HepG2 (cell line): ENCODE measurements at regions not wholly inside any gene's neighbourhood (a gene's known extent, or its start where the extent isn't known, plus 50 kb on each side); places are given as distances from the start of the nearest gene placed in this dataset.

Experiments used
- ATAC-seq: fragments of 200-7000 bp; cut with Tn5 transposase; 3 replicates; pipeline ENCODE4 v1.9.1; 2020; ENCODE audit warnings: mild to moderate bottlenecking, moderate library complexity
- BruUV-seq: library from RNA; stranded (reverse); fragments of 400-500 nt; replicated peaks from 2 replicates; lab custom pipeline; 2021; lab: Mats Ljungman, UMichigan
- CTCF ChIA-PET: fragments of 300-600 bp; formaldehyde crosslinking; extraction: SDS; loops from one replicate; lab custom pipeline; 2021; ENCODE audit warnings: low total read pairs, inconsistent platforms, low intra/inter-chr PET ratio; lab: Yijun Ruan, JAX
- POLR2A ChIA-PET: fragments of 350-600 bp; sonication (Branson Sonifier 250); formaldehyde crosslinking; loops from one replicate; lab custom pipeline; 2020; ENCODE audit warnings: antibody characterized with exemption, inconsistent platforms; lab: Yijun Ruan, JAX
- DNase-seq: peaks from one replicate; pipeline ENCODE4 v3.0.0-alpha.2; 2015; ENCODE audit warnings: low spot score
- FAIRE-seq: peaks from 3 replicates; lab custom pipeline; 2011; peaks lifted over from hg19 to GRCh38; lab: Jason Lieb, UNC
- H2AFZ ChIP-seq: one replicate; pipeline ENCODE4 v1.6.1; 2011; ENCODE audit warnings: low read length, inconsistent platforms
- H3K27ac ChIP-seq: fragments of 300-600 bp; 3 replicates; pipeline ENCODE4 v1.8.0; 2011; ENCODE audit warnings: mixed run types, mild to moderate bottlenecking, mixed read lengths, low read length, inconsistent platforms; ENCODE audit not compliant: insufficient read depth; ENCODE audit errors: extremely low read length
- H3K27me3 ChIP-seq, 2 experiments: fragments of 200-600 bp in 1 of 2; 2 replicates in 1 of 2; 3 replicates in 1 of 2; pipeline versions ENCODE4 v1.6.0 to v1.8.0; 2011; ENCODE audit warnings: low read length in 2 of 2, mild to moderate bottlenecking in 2 of 2, moderate library complexity in 2 of 2, inconsistent platforms in 1 of 2; ENCODE audit not compliant: insufficient read depth in 2 of 2, control insufficient read depth in 1 of 2
- H3K36me3 ChIP-seq, 2 experiments: fragments of 200-600 bp in 1 of 2; replicated peaks in 1 of 2; 2 replicates in 1 of 2; 3 replicates in 1 of 2; pipeline versions ENCODE4 v1.5.1 to v1.8.0; 2011; ENCODE audit warnings: low read length in 2 of 2, inconsistent platforms in 1 of 2; ENCODE audit not compliant: insufficient read depth in 2 of 2, control insufficient read depth in 1 of 2
- H3K4me1 ChIP-seq: 2 replicates; pipeline ENCODE4 v1.5.1; 2012; ENCODE audit warnings: low read length, inconsistent platforms; ENCODE audit not compliant: insufficient read depth
- H3K4me2 ChIP-seq: 2 replicates; pipeline ENCODE4 v1.6.0; 2011; ENCODE audit warnings: low read depth, low read length, inconsistent platforms
- H3K4me3 ChIP-seq, 3 experiments: fragments of 200-600 bp in 1 of 3; sonication (generic), shearing (Covaris generic) in 1 of 3; replicated peaks in 1 of 3; 2 replicates each; pipeline ENCODE4 v1.5.1; 2011 to 2016; ENCODE audit warnings: low read length in 3 of 3, inconsistent platforms in 2 of 3, low read depth in 2 of 3, mild to moderate bottlenecking in 2 of 3, control low read depth in 1 of 3, mixed read lengths in 1 of 3; ENCODE audit not compliant: insufficient read depth in 1 of 3
- H3K79me2 ChIP-seq: one replicate; pipeline ENCODE4 v1.6.1; 2011; ENCODE audit warnings: low read length, inconsistent platforms; ENCODE audit not compliant: insufficient read depth
- H3K9ac ChIP-seq: 2 replicates; pipeline ENCODE4 v1.6.0; 2011; ENCODE audit warnings: mild to moderate bottlenecking, low read depth, low read length, inconsistent platforms; ENCODE audit not compliant: insufficient read depth
- H3K9me3 ChIP-seq: 2 replicates; pipeline ENCODE4 v1.5.1; 2012; ENCODE audit warnings: mild to moderate bottlenecking, low read length
- H4K20me1 ChIP-seq: 2 replicates; pipeline ENCODE4 v1.6.0; 2011; ENCODE audit warnings: inconsistent platforms, mild to moderate bottlenecking, low read length, moderate library complexity; ENCODE audit not compliant: insufficient read depth
- ISL2 ChIP-seq: sonication (generic); formaldehyde crosslinking; IDR thresholded peaks from 2 replicates; pipeline ENCODE4 v1.5.0; 2020; ENCODE audit warnings: missing genetic modification reagents
- NR2F2 ChIP-seq: IDR thresholded peaks from 2 replicates; pipeline ENCODE4 v1.6.1; 2012; ENCODE audit warnings: low read depth, inconsistent platforms, borderline replicate concordance
- SP1 ChIP-seq, 2 experiments: fragments of 450-650 bp in 1 of 2; sonication (generic) in 1 of 2; formaldehyde crosslinking in 1 of 2; IDR thresholded peaks; 2 replicates each; pipeline versions ENCODE4 v1.4.0 to v1.6.1; 2016 to 2020; ENCODE audit warnings: missing genetic modification reagents in 1 of 2
- ZNF260 ChIP-seq: sonication (generic); formaldehyde crosslinking; IDR thresholded peaks from 2 replicates; pipeline ENCODE4 v1.4.0; 2020; ENCODE audit warnings: missing genetic modification reagents, low read depth, mild to moderate bottlenecking, borderline replicate concordance
- ZNF75D ChIP-seq: sonication (generic); formaldehyde crosslinking; IDR thresholded peaks from 2 replicates; pipeline ENCODE4 v1.8.1; 2023; ENCODE audit warnings: missing genetic modification reagents, mild to moderate bottlenecking, borderline replicate concordance
- WGBS: methylation state at CpG from one replicate; pipeline ENCODE4 v1.1.6; 2017; ENCODE audit warnings: low lambda C conversion rate; 5-methylcytosine and 5-hydroxymethylcytosine counted together
- in situ Hi-C: cut with HindIII; loops from 2 replicates; pipeline ENCODE4 v1.10.0; 2017; ENCODE audit warnings: low pct_unique_long_range_greater_than_20kb; ENCODE audit not compliant: extremely low pct_ligation_motif_present
- intact Hi-C: fragments of 100-400 bp; cut with micrococcal nuclease; formaldehyde crosslinking; loops from one replicate; pipeline ENCODE4 v1.10.0; 2022; ENCODE audit not compliant: unreplicated experiment
- TF ChIP-seq, protein P1 (sequence below): sonication (generic); formaldehyde crosslinking; IDR thresholded peaks from 2 replicates; pipeline ENCODE4 v1.5.1; 2020; ENCODE audit warnings: mild to moderate bottlenecking, missing genetic modification reagents, moderate library complexity
- TF ChIP-seq, protein P2 (sequence below): sonication (generic); formaldehyde crosslinking; IDR thresholded peaks from 2 replicates; pipeline ENCODE4 v1.8.1; 2023; ENCODE audit warnings: missing genetic modification reagents, mild to moderate bottlenecking, borderline replicate concordance
- TF ChIP-seq, protein P3 (sequence below): sonication (generic); formaldehyde crosslinking; IDR thresholded peaks from 2 replicates; pipeline ENCODE4 v1.4.0; 2020; ENCODE audit warnings: low read depth, missing genetic modification reagents
- TF ChIP-seq, protein P4 (sequence below): sonication (generic); formaldehyde crosslinking; IDR thresholded peaks from 2 replicates; pipeline ENCODE4 v1.8.0; 2022; ENCODE audit warnings: mild to moderate bottlenecking, missing genetic modification reagents
- TF ChIP-seq, protein P5 (sequence below): sonication (generic); formaldehyde crosslinking; IDR thresholded peaks from 2 replicates; pipeline ENCODE4 v1.8.0; 2022; ENCODE audit warnings: mild to moderate bottlenecking, missing genetic modification reagents; ENCODE audit not compliant: insufficient replicate concordance

DNA sequence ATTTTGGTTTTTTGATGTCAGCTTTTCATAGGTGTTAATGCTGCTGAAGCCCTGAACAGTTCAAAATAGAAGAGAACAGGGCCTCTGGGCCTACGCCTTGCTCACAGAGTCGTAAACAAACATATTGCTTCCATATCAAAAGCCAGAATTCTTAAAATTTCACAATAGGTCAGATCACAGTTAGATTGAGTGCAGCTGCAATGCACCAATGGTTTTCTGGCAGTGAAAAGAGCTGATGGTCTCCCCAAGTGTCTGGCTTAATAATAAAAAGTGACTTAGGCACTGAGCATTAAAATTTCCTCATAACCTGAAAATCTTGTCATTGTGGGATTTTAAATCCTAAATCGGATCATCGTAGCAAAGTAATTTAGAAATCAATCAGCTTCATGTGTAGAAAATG is 493.0 kb downstream of the CAAP1 start (continued):
- TF ChIP-seq, protein P1, sequence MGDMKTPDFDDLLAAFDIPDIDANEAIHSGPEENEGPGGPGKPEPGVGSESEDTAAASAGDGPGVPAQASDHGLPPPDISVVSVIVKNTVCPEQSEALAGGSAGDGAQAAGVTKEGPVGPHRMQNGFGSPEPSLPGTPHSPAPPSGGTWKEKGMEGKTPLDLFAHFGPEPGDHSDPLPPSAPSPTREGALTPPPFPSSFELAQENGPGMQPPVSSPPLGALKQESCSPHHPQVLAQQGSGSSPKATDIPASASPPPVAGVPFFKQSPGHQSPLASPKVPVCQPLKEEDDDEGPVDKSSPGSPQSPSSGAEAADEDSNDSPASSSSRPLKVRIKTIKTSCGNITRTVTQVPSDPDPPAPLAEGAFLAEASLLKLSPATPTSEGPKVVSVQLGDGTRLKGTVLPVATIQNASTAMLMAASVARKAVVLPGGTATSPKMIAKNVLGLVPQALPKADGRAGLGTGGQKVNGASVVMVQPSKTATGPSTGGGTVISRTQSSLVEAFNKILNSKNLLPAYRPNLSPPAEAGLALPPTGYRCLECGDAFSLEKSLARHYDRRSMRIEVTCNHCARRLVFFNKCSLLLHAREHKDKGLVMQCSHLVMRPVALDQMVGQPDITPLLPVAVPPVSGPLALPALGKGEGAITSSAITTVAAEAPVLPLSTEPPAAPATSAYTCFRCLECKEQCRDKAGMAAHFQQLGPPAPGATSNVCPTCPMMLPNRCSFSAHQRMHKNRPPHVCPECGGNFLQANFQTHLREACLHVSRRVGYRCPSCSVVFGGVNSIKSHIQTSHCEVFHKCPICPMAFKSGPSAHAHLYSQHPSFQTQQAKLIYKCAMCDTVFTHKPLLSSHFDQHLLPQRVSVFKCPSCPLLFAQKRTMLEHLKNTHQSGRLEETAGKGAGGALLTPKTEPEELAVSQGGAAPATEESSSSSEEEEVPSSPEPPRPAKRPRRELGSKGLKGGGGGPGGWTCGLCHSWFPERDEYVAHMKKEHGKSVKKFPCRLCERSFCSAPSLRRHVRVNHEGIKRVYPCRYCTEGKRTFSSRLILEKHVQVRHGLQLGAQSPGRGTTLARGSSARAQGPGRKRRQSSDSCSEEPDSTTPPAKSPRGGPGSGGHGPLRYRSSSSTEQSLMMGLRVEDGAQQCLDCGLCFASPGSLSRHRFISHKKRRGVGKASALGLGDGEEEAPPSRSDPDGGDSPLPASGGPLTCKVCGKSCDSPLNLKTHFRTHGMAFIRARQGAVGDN (CRISPR knock-in tag), result no peak
- TF ChIP-seq, all 625 proteins: peak for 0

DNA sequence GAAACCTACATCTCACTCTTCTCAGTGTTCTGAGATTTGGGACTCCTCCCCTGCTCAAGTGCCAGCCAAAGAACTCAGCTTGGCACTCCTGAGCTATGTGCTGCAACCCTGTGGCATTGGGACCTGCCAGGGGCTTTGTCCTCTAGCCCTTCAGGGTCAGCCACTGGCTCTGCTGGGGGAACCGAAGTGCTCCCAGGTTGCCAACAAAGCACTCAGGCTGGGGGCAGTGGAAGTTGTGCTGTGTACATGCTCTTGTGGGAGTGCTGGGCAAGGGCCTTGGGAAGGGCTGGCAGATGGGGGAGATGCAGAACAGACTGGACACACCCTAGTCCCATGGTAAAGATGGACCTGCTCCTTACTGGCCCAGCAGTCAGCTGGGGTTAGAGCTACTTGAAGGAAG is 498.6 kb downstream of the CAAP1 start:
- in situ Hi-C loops (no loop called here), intact Hi-C loops (no loop called here)
- Histone ChIP-seq H3K27ac (no peak overlapping the region), H3K79me2 (no peaks in the 10 kb centered on the region), H3K4me1 (no peaks in the 10 kb centered on the region), H4K20me1 (no peaks in the 10 kb centered on the region), H2AFZ (no peak overlapping the region), H3K9me3 (peaks cover 50% of the 10 kb centered on the region), H3K27me3 (no peaks in the 10 kb centered on the region), H3K9ac (no peak overlapping the region), H3K36me3 (no peaks in the 10 kb centered on the region), H3K4me3 (no peak overlapping the region), H3K4me2 (no peak overlapping the region)
- TF ChIP-seq, protein P2, sequence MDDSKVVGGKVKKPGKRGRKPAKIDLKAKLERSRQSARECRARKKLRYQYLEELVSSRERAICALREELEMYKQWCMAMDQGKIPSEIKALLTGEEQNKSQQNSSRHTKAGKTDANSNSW, result no peak
- TF ChIP-seq ISL2 (CRISPR knock-in tag) (no peak), NR2F2 (no peak), SP1 (IDR thresholded peaks at IDR 0.05) (no peak), SP1 (CRISPR knock-in tag; IDR thresholded peaks at IDR 0.05) (no peak), ZNF260 (CRISPR knock-in tag) (no peak), ZNF75D (CRISPR knock-in tag) (no peak)
- TF ChIP-seq, protein P3, sequence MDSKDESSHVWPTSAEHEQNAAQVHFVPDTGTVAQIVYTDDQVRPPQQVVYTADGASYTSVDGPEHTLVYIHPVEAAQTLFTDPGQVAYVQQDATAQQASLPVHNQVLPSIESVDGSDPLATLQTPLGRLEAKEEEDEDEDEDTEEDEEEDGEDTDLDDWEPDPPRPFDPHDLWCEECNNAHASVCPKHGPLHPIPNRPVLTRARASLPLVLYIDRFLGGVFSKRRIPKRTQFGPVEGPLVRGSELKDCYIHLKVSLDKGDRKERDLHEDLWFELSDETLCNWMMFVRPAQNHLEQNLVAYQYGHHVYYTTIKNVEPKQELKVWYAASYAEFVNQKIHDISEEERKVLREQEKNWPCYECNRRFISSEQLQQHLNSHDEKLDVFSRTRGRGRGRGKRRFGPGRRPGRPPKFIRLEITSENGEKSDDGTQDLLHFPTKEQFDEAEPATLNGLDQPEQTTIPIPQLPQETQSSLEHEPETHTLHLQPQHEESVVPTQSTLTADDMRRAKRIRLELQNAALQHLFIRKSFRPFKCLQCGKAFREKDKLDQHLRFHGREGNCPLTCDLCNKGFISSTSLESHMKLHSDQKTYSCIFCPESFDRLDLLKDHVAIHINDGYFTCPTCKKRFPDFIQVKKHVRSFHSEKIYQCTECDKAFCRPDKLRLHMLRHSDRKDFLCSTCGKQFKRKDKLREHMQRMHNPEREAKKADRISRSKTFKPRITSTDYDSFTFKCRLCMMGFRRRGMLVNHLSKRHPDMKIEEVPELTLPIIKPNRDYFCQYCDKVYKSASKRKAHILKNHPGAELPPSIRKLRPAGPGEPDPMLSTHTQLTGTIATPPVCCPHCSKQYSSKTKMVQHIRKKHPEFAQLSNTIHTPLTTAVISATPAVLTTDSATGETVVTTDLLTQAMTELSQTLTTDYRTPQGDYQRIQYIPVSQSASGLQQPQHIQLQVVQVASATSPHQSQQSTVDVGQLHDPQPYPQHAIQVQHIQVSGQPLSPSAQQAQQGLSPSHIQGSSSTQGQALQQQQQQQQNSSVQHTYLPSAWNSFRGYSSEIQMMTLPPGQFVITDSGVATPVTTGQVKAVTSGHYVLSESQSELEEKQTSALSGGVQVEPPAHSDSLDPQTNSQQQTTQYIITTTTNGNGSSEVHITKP, result no peak
- TF ChIP-seq, protein P4, sequence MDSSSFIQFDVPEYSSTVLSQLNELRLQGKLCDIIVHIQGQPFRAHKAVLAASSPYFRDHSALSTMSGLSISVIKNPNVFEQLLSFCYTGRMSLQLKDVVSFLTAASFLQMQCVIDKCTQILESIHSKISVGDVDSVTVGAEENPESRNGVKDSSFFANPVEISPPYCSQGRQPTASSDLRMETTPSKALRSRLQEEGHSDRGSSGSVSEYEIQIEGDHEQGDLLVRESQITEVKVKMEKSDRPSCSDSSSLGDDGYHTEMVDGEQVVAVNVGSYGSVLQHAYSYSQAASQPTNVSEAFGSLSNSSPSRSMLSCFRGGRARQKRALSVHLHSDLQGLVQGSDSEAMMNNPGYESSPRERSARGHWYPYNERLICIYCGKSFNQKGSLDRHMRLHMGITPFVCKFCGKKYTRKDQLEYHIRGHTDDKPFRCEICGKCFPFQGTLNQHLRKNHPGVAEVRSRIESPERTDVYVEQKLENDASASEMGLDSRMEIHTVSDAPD (CRISPR knock-in tag), result no peak
- TF ChIP-seq, protein P5, sequence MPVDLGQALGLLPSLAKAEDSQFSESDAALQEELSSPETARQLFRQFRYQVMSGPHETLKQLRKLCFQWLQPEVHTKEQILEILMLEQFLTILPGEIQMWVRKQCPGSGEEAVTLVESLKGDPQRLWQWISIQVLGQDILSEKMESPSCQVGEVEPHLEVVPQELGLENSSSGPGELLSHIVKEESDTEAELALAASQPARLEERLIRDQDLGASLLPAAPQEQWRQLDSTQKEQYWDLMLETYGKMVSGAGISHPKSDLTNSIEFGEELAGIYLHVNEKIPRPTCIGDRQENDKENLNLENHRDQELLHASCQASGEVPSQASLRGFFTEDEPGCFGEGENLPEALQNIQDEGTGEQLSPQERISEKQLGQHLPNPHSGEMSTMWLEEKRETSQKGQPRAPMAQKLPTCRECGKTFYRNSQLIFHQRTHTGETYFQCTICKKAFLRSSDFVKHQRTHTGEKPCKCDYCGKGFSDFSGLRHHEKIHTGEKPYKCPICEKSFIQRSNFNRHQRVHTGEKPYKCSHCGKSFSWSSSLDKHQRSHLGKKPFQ, result no peak
- WGBS, result 43% methylated on average over 1 of the region's 1 CpG
- DNase-seq, result no peak
- POLR2A ChIA-PET, result no interaction called here
- no peak for FAIRE-seq
- no peak for ATAC-seq
- CTCF ChIA-PET, result no interaction called here
- BruUV-seq, result no TSS peak
